H1 (cell line): ENCODE measurements at regions not wholly inside any gene's neighbourhood (a gene's known extent, or its start where the extent isn't known, plus 50 kb on each side); places are given as distances from the start of the nearest gene placed in this dataset.

ENCODE experiments used
- EP300 ChIP-seq, 2 experiments: IDR thresholded peaks; 1 replicate in 1 of 2; 2 replicates in 1 of 2; pipeline ENCODE4 v1.6.1; 2011 to 2012; ENCODE audit warnings: low read depth in 2 of 2, low read length in 2 of 2, mild to moderate bottlenecking in 2 of 2, borderline replicate concordance in 1 of 2, inconsistent platforms in 1 of 2, moderate library complexity in 1 of 2
- GABPA ChIP-seq: IDR thresholded peaks from 2 replicates; pipeline ENCODE4 v1.6.1; 2011; ENCODE audit warnings: mild to moderate bottlenecking, low read length, moderate library complexity, borderline replicate concordance; ENCODE audit not compliant: insufficient read depth
- RBBP5 ChIP-seq: IDR thresholded peaks from 2 replicates; pipeline ENCODE4 v1.7.1; 2012; ENCODE audit warnings: low read depth, mild to moderate bottlenecking, inconsistent platforms, low read length, moderate library complexity, borderline replicate concordance
- SP2 ChIP-seq: IDR thresholded peaks from 2 replicates; pipeline ENCODE4 v1.6.1; 2012; ENCODE audit warnings: mild to moderate bottlenecking, low read length, inconsistent platforms
- YY1 ChIP-seq: IDR thresholded peaks from 2 replicates; pipeline ENCODE4 v1.6.1; 2011; ENCODE audit warnings: low read depth, mild to moderate bottlenecking, low read length
- TF ChIP-seq, protein P1 (sequence below): fragments of 300-600 bp; sonication (generic); IDR thresholded peaks from 2 replicates; pipeline ENCODE4 v1.7.1; 2012; ENCODE audit warnings: low read length, moderate library complexity, mild to moderate bottlenecking, inconsistent platforms; ENCODE audit not compliant: insufficient replicate concordance
- TF ChIP-seq, protein P2 (sequence below): IDR thresholded peaks from 2 replicates; pipeline ENCODE4 v1.6.1; 2011; ENCODE audit warnings: low read length, improper control_type of control experiment

DNA sequence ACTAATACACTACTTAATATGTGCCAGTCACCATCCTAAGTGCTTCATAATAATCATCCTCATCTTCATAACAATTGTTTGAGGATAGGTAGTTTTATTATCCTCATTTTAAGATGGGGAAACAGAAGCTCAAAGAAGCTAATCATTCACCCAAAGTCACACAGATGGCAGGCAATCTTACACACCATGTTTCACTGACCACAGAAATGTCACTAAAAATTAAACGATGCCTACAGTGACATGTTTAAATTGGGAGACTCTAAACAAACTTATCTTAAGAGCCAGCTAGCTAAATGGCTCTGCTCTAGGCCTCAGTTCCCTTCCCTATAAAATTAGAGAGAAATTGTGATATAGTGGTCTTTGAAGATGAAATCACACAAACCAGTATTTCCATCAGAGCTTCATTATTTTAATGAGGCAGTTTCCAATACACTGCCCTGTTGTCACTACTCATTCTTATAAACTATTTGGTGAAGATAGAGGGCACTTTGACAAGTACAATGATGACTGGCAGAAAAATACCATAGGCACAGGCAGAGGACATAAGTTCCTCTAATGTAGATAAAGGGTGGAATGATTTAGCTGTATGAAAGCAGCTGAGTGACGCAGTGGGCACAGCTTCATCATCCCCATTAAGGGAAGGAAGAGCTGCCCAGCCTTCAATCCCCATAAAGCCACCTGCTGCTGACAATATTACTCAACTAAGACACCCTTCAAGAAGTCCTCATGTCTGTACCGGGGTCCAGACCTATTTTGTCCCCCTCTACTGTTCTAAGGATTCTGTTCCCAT lies 224.1 kb downstream of the ACTL7B start (continued):
- TF ChIP-seq, protein P1, sequence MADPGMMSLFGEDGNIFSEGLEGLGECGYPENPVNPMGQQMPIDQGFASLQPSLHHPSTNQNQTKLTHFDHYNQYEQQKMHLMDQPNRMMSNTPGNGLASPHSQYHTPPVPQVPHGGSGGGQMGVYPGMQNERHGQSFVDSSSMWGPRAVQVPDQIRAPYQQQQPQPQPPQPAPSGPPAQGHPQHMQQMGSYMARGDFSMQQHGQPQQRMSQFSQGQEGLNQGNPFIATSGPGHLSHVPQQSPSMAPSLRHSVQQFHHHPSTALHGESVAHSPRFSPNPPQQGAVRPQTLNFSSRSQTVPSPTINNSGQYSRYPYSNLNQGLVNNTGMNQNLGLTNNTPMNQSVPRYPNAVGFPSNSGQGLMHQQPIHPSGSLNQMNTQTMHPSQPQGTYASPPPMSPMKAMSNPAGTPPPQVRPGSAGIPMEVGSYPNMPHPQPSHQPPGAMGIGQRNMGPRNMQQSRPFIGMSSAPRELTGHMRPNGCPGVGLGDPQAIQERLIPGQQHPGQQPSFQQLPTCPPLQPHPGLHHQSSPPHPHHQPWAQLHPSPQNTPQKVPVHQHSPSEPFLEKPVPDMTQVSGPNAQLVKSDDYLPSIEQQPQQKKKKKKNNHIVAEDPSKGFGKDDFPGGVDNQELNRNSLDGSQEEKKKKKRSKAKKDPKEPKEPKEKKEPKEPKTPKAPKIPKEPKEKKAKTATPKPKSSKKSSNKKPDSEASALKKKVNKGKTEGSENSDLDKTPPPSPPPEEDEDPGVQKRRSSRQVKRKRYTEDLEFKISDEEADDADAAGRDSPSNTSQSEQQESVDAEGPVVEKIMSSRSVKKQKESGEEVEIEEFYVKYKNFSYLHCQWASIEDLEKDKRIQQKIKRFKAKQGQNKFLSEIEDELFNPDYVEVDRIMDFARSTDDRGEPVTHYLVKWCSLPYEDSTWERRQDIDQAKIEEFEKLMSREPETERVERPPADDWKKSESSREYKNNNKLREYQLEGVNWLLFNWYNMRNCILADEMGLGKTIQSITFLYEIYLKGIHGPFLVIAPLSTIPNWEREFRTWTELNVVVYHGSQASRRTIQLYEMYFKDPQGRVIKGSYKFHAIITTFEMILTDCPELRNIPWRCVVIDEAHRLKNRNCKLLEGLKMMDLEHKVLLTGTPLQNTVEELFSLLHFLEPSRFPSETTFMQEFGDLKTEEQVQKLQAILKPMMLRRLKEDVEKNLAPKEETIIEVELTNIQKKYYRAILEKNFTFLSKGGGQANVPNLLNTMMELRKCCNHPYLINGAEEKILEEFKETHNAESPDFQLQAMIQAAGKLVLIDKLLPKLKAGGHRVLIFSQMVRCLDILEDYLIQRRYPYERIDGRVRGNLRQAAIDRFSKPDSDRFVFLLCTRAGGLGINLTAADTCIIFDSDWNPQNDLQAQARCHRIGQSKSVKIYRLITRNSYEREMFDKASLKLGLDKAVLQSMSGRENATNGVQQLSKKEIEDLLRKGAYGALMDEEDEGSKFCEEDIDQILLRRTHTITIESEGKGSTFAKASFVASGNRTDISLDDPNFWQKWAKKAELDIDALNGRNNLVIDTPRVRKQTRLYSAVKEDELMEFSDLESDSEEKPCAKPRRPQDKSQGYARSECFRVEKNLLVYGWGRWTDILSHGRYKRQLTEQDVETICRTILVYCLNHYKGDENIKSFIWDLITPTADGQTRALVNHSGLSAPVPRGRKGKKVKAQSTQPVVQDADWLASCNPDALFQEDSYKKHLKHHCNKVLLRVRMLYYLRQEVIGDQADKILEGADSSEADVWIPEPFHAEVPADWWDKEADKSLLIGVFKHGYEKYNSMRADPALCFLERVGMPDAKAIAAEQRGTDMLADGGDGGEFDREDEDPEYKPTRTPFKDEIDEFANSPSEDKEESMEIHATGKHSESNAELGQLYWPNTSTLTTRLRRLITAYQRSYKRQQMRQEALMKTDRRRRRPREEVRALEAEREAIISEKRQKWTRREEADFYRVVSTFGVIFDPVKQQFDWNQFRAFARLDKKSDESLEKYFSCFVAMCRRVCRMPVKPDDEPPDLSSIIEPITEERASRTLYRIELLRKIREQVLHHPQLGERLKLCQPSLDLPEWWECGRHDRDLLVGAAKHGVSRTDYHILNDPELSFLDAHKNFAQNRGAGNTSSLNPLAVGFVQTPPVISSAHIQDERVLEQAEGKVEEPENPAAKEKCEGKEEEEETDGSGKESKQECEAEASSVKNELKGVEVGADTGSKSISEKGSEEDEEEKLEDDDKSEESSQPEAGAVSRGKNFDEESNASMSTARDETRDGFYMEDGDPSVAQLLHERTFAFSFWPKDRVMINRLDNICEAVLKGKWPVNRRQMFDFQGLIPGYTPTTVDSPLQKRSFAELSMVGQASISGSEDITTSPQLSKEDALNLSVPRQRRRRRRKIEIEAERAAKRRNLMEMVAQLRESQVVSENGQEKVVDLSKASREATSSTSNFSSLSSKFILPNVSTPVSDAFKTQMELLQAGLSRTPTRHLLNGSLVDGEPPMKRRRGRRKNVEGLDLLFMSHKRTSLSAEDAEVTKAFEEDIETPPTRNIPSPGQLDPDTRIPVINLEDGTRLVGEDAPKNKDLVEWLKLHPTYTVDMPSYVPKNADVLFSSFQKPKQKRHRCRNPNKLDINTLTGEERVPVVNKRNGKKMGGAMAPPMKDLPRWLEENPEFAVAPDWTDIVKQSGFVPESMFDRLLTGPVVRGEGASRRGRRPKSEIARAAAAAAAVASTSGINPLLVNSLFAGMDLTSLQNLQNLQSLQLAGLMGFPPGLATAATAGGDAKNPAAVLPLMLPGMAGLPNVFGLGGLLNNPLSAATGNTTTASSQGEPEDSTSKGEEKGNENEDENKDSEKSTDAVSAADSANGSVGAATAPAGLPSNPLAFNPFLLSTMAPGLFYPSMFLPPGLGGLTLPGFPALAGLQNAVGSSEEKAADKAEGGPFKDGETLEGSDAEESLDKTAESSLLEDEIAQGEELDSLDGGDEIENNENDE, result no peak
- TF ChIP-seq RBBP5, result no peak
- TF ChIP-seq YY1, result no peak
- TF ChIP-seq EP300 (IDR thresholded peaks at IDR 0.05; ENCODE audit: borderline replicate concordance in 1 of 2, low read depth in 2 of 2, low read length in 2 of 2), result no peak
- TF ChIP-seq GABPA, result no peak
- no peak for TF ChIP-seq SP2
- TF ChIP-seq, protein P2, sequence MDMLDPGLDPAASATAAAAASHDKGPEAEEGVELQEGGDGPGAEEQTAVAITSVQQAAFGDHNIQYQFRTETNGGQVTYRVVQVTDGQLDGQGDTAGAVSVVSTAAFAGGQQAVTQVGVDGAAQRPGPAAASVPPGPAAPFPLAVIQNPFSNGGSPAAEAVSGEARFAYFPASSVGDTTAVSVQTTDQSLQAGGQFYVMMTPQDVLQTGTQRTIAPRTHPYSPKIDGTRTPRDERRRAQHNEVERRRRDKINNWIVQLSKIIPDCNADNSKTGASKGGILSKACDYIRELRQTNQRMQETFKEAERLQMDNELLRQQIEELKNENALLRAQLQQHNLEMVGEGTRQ, result no peak
- TF ChIP-seq, all 59 proteins: peak for 0
